Amygdala (tissue), 56 donors: ENCODE measurements at regions not wholly inside any gene's neighbourhood (a gene's known extent, or its start where the extent isn't known, plus 50 kb on each side); places are given as distances from the start of the nearest gene placed in this dataset.
"Not testable (repeated sequence)": the region's sequence is repeated elsewhere in the genome, so short reads cannot be mapped to it uniquely, and the experiment has no call there.

Experiments
- DNase-seq, 56 donors: peaks; one replicate each; lab custom pipeline; 2025; lab: John Stamatoyannopoulos, UW

GRCh38 chr21:27779606-27780005 is 812.7 kb upstream of the ADAMTS5 start:
- no peak for DNase-seq

- peak in 1 of 56 donors; percentile 2 for DNase-seq
Observed at GRCh38 chr21:27776925-27777553, 810.2 kb upstream of the ADAMTS5 start.

- no peak for DNase-seq
Observed at GRCh38 chr21:27772816-27773215, 805.9 kb upstream of the ADAMTS5 start.

GRCh38 chr21:27771938-27772483 is 805.1 kb upstream of the ADAMTS5 start:
- DNase-seq: no peak

- no peak for DNase-seq
Observed at GRCh38 chr21:27769763-27770162, 802.9 kb upstream of the ADAMTS5 start.

GRCh38 chr21:27768046-27768637 is 801.3 kb upstream of the ADAMTS5 start:
- not testable (repeated sequence) for DNase-seq

GRCh38 chr21:27764056-27764455 is 797.2 kb upstream of the ADAMTS5 start:
- DNase-seq: no peak

- DNase-seq: no peak
Observed at GRCh38 chr21:27761623-27762022, 794.7 kb upstream of the ADAMTS5 start.

GRCh38 chr21:27759820-27760219 is 792.9 kb upstream of the ADAMTS5 start:
- DNase-seq: no peak

GRCh38 chr21:27759091-27759659 is 792.3 kb upstream of the ADAMTS5 start:
- peak in 27 of 56 donors; percentile 1 to 70 (median 10) for DNase-seq

GRCh38 chr21:27756191-27756590 is 789.3 kb upstream of the ADAMTS5 start:
- no peak for DNase-seq

- DNase-seq: no peak
Observed at GRCh38 chr21:27743971-27744564, 777.2 kb upstream of the ADAMTS5 start.

- no peak for DNase-seq
Observed at GRCh38 chr21:27741736-27742135, 774.8 kb upstream of the ADAMTS5 start.

GRCh38 chr21:27740084-27740483 is 773.2 kb upstream of the ADAMTS5 start:
- no peak for DNase-seq

- DNase-seq: no peak
Observed at GRCh38 chr21:27739187-27739586, 772.3 kb upstream of the ADAMTS5 start.

- DNase-seq: no peak
Observed at GRCh38 chr21:27735699-27736098, 768.8 kb upstream of the ADAMTS5 start.

- DNase-seq: no peak
Observed at GRCh38 chr21:27734146-27734545, 767.3 kb upstream of the ADAMTS5 start.

GRCh38 chr21:27725916-27726315 is 759.0 kb upstream of the ADAMTS5 start:
- no peak for DNase-seq

GRCh38 chr21:27722095-27722494 is 755.2 kb upstream of the ADAMTS5 start:
- DNase-seq: no peak

- DNase-seq: no peak
Observed at GRCh38 chr21:27721675-27722074, 754.8 kb upstream of the ADAMTS5 start.

GRCh38 chr21:27719226-27719625 is 752.3 kb upstream of the ADAMTS5 start:
- DNase-seq: no peak

- DNase-seq: no peak
Observed at GRCh38 chr21:27715131-27715530, 748.2 kb upstream of the ADAMTS5 start.
